Kidney (tissue), 13 donors: ENCODE measurements at regions not wholly inside any gene's neighbourhood (a gene's known extent, or its start where the extent isn't known, plus 50 kb on each side); places are given as distances from the start of the nearest gene placed in this dataset.

Experiments
- DNase-seq, 5 donors: peaks; one replicate each; pipeline ENCODE4 v3.0.0-alpha.2; 2013 to 2020
- FAIRE-seq: peaks from 2 replicates; lab custom pipeline; 2012; peaks lifted over from hg19 to GRCh38; lab: Jason Lieb, UNC
- H3K27ac ChIP-seq, 2 donors: one replicate each; pipeline ENCODE4 v1.7.0; 2013; ENCODE audit warnings: low read depth in 2 of 2, low read length in 2 of 2, inconsistent platforms in 1 of 2
- H3K27me3 ChIP-seq: one replicate; pipeline ENCODE4 v1.7.1; 2013; ENCODE audit warnings: low read length, inconsistent platforms; ENCODE audit not compliant: control insufficient read depth, insufficient read depth
- H3K36me3 ChIP-seq, 3 donors: one replicate each; pipeline versions ENCODE4 v1.7.0 to v1.7.1; 2013; ENCODE audit warnings: low read length in 3 of 3, control low read depth in 1 of 3, inconsistent platforms in 1 of 3; ENCODE audit not compliant: insufficient read depth in 3 of 3, control insufficient read depth in 2 of 3
- H3K4me1 ChIP-seq, 3 donors: one replicate each; pipeline versions ENCODE4 v1.7.0 to v1.7.1; 2013; ENCODE audit warnings: low read length in 3 of 3, inconsistent platforms in 1 of 3, low read depth in 1 of 3; ENCODE audit not compliant: control insufficient read depth in 2 of 3, insufficient read depth in 2 of 3
- H3K4me3 ChIP-seq, 3 donors: one replicate each; pipeline versions ENCODE4 v1.7.0 to v1.8.1; 2013; ENCODE audit warnings: low read length in 3 of 3, control low read depth in 1 of 3, inconsistent platforms in 1 of 3
- H3K9ac ChIP-seq, 3 donors: one replicate each; pipeline versions ENCODE4 v1.7.0 to v1.7.1; 2013; ENCODE audit warnings: low read length in 3 of 3, control low read depth in 1 of 3, inconsistent platforms in 1 of 3
- H3K9me3 ChIP-seq, 3 donors: one replicate each; pipeline versions ENCODE4 v1.7.0 to v1.7.1; 2013; ENCODE audit warnings: low read length in 3 of 3, control low read depth in 1 of 3, inconsistent platforms in 1 of 3; ENCODE audit not compliant: control insufficient read depth in 2 of 3, insufficient read depth in 1 of 3
- CTCF ChIP-seq: IDR thresholded peaks from 3 replicates; pipeline ENCODE4 v1.5.1; 2012; ENCODE audit warnings: mild to moderate bottlenecking, moderate library complexity, borderline replicate concordance; ENCODE audit not compliant: insufficient read depth; ENCODE audit errors: extremely low read depth
- intact Hi-C: fragments of 100-400 bp; cut with DNase I; formaldehyde crosslinking; loops from one replicate; pipeline ENCODE4 v1.11.1; 2022
- donor health status: control.
- donor health status: control.
- donor health status: control.
- donor health status: control.
- donor health status: control.
- donor health status: DM: yes; HTN: yes; CAD: no.
- donor health status: Normal renal cell carcinoma (clear cell type).

GRCh38 chr5:129821477-129822131 is 73.7 kb downstream of the MINAR2 start:
- intact Hi-C loops: no loop called here
- no peak overlapping the region for H3K9ac ChIP-seq
- TF ChIP-seq CTCF: no peak
- no peak overlapping the region for H3K4me3 ChIP-seq
- no peaks in the 10 kb centered on the region for H3K9me3 ChIP-seq
- no peaks in the 10 kb centered on the region for H3K27me3 ChIP-seq
- H3K36me3 ChIP-seq: no peaks in the 10 kb centered on the region
- FAIRE-seq: no peak
- no peak overlapping the region for H3K27ac ChIP-seq
- H3K4me1 ChIP-seq: no peaks in the 10 kb centered on the region
- no peak for DNase-seq

GRCh38 chr5:129830288-129830687 is 74.0 kb upstream of the CHSY3 start:
- Histone ChIP-seq H3K27ac (no peak overlapping the region), H3K9me3 (no peaks in the 10 kb centered on the region), H3K4me3 (no peak overlapping the region), H3K27me3 (no peaks in the 10 kb centered on the region), H3K36me3 (no peaks in the 10 kb centered on the region), H3K4me1 (no peaks in the 10 kb centered on the region), H3K9ac (no peak overlapping the region)
- DNase-seq (no peak), FAIRE-seq (no peak)
- intact Hi-C loops: no loop called here
- TF ChIP-seq CTCF: no peak

- no peak for FAIRE-seq
- no peaks in the 10 kb centered on the region for H3K36me3 ChIP-seq
- no peak overlapping the region for H3K9ac ChIP-seq
- no peak overlapping the region for H3K27ac ChIP-seq
- H3K9me3 ChIP-seq: no peaks in the 10 kb centered on the region
- H3K4me1 ChIP-seq: no peaks in the 10 kb centered on the region
- intact Hi-C loops: no loop called here
- TF ChIP-seq CTCF: no peak
- DNase-seq: peak in 1 of 5 donors; percentile 2
- H3K4me3 ChIP-seq: no peak overlapping the region
- H3K27me3 ChIP-seq: no peaks in the 10 kb centered on the region
Observed at GRCh38 chr5:129836321-129836720, 67.9 kb upstream of the CHSY3 start.

- TF ChIP-seq CTCF: no peak
- Histone ChIP-seq H3K27me3 (no peaks in the 10 kb centered on the region), H3K36me3 (no peaks in the 10 kb centered on the region), H3K9ac (no peak overlapping the region), H3K27ac (no peak overlapping the region), H3K4me3 (no peak overlapping the region), H3K9me3 (no peaks in the 10 kb centered on the region), H3K4me1 (no peaks in the 10 kb centered on the region)
- no peak for FAIRE-seq
- no peak for DNase-seq
- intact Hi-C loops: no loop called here
Observed at GRCh38 chr5:129844764-129845163, 59.5 kb upstream of the CHSY3 start.
